Stimulated activated CD8-positive, alpha-beta memory T cell treated with anti-CD3 and anti-CD28 coated beads, Interleukin-15, amount 100 ng/mL, for 48 hours (primary cell): ENCODE measurements at regions not wholly inside any gene's neighbourhood (a gene's known extent, or its start where the extent isn't known, plus 50 kb on each side); places are given as distances from the start of the nearest gene placed in this dataset.
"Not testable (repeated sequence)": the region's sequence is repeated elsewhere in the genome, so short reads cannot be mapped to it uniquely, and the experiment has no call there.

Experiments used
- DNase-seq, 2 donors: peaks; one replicate each; pipeline ENCODE4 v3.0.0-alpha.2; 2020; ENCODE audit warnings: low read depth in 2 of 2

DNA sequence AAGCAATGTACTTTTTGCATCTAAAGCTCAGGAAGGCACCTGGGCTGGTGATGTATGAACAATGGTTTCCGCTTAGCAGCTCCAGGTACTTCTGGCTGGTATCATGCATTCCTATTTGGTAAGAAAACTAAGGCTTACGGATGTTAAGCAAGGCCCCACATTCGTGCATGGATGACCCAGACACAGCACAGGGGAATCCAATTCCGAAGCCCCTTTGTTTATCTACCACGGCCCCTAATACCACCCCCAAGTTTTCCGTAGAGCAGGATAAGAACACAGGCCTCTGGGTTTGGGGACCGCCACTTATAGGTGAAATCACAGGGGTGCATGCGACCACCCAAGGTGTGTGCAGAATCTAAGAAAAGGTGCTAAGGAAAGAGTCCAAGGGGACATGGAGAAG is 192.1 kb upstream of the ID2 start:
- no peak for DNase-seq

DNA sequence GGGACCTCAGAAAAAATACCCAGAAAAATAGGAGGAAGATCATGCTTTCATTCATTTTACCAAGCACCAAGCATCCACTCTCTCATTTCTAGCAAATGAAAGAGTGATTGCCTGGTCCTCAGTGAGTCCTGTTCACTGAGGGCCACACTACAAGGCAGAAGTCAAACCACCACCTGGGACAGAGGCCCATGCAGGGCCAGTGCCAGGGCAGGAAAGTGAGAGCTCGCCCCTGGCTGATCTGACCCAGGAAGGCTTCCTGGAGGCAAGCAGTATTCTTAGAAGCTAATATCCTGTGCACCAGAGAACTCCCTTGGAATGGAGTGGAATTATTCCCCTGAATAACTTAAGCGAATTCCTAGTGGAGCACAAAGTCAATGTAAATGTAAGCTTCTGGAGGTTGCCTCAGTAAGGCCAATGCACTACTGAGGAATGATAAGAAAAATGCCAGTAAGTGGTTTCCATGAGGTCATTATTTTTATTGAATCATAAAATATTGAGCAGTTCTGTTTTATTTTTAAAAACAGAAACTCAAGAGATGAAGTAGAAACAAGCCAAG is 191.6 kb upstream of the ID2 start:
- no peak for DNase-seq

DNA sequence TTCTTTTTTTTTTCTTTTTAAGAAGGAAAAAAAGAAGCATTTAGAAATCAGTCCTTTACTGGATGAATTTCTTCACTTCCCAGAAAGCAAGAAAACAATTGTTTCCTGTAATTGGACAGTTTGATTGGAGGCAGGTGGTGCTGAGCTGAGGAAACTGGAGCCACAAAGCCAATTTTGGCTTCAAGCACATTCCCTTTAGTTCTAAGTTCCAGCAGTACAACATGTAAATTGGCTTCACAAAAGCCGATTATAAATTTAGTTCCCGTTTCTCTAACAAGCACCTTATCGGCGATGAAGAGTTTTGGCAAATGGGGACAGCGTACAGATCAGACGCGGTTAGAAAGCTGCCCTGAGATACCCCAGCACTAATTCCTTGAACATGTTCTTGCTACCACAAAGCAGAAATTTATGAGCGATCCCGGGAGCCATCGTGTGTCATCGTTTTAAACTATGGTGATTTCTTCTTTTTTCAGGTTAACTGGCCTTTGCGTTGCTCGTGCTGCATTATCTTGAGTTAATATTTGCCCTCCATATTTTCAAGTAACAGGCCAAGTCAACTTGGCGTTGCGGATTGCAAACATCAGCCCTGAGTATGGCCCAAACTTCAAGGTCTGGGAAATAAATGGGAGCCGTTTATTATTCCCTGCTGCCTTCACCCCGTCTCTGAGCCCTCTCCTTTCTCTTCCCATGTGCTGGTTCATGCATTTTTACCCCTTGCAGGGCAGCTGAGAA is 190.4 kb upstream of the ID2 start:
- DNase-seq: no peak

DNA sequence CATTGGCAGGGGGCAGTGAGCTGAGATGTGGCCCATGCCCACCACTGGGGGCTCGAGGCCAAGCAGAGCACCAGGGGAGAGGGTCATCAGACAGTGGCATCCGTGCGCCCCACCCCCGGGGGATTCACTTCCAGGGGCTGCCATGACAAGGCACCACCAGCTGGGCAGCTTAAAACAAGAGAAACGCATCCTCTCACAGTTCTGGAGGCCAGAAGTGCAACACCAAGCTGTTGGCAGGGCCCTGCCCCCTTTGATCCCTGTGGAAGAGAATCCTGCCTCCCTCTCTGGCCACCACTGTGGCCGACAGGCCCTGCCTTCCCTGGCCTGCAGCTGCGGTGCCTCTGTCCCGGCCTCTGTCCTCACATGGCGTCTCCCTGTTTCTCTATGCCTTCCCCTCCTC is 187.7 kb upstream of the ID2 start:
- DNase-seq: no peak

DNA sequence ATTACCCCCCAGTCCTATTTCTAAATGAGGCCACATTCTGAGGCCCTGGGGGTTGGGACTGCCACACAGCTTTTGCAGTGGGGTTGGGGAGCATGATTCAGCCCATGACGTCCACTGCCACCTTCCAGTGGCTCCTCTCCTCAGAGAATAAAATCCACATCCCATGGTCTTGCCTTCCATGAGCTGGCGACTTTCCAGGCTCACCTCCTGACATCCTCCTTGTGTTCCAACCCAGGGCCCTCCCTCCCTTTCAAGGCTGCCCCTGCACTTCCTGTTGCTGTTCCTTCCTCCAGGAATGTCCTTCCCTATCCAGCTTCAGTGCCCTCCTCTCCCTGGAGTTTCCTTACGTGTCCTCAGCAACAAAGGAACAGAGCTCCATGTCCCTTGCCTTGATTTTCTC is 187.3 kb upstream of the ID2 start:
- no peak for DNase-seq

DNA sequence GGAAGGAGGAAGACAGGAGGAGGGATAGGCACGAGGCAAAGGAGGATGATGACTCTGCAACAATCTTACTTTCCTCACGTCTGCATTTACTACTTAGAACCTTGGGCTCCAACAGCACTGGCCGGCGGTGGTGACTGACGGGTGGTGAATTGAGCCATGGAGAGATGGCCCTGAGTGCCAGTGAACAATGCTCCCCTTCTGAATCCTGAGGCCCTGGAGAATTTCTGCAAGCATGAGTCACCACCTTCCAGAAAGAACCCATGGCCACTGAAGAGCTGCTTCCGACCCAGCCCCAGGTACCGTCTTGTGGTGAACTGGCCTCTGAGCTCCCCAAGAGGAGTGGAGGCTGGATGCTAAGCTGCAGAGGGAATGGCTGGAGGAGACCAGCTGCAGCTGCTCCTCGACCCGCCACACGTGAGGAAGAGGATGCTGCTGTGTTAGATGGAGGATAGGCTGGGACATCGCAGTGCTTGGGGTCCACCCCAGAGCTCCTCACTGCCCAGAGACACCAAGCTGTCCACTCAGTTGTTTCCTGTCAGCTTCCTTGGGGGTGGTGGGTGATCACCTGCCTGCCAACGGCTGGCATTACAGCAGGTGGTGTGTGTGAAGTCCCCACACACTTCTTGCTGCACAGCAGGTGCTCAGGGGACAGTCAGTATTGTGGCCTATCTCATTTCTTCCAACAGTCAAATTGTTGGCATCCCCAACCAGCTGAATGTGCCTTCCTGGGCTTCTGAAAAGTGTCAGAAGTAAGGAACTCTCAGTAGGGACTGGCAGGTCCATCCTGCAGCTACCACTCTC is 186.5 kb upstream of the ID2 start:
- DNase-seq: no peak

DNA sequence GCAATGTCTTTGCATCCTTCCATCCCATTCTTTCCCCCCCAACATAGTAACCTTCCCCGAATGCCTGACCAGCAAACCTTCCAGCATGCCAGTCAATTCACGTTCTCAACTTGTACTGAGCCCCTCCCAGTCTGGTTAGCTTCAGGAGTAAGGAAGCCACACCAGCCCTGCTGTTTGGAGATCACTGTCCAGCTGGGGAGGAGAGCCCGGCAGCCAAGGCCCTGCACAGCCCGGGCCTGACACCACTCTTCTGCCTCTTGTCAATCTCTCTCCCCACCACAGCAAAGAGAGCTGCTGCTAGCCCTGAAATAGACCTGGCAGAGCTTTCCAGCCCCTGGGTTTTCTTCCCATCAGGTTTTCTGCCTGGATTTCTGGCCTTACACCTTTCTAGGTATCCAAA is 185.8 kb upstream of the ID2 start:
- DNase-seq: no peak

DNA sequence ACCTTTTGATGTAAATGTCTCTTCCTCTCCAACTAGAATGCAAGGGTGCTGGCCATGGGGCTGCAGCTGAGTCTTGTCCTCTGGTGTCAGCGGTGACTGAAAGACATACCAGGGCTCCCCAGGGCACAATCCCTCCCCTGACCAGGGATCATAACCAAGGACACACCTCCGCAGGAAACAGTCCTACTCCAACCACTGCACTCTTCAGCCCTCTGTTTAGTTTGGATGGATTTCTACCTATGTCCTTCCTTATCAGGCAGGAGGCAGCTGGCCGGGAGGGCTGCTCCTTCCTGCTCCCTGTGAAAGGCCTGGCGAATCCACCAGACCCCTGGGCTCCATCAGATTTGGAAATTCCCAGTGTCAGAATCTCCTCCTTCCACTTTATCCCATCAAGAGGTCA is 185.2 kb upstream of the ID2 start:
- DNase-seq: no peak

DNA sequence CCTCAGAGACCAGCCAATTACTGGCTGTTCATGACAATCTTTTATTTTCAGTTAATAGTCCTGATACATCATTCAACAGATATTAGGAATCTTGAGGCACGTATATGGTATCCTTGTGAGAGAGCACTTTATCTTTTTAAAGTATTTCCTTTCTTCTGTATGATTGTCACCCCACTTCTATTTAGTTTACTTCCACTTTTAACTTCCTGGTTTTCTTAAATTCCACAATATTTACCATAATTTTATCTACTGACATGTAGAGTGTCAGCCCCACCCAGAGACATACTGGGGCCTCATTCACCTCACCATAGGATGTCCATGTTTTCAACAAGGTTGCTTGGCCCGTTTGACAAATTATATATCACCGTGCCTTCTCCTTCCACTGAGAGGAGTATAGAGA is 182.9 kb upstream of the ID2 start:
- DNase-seq: no peak

DNA sequence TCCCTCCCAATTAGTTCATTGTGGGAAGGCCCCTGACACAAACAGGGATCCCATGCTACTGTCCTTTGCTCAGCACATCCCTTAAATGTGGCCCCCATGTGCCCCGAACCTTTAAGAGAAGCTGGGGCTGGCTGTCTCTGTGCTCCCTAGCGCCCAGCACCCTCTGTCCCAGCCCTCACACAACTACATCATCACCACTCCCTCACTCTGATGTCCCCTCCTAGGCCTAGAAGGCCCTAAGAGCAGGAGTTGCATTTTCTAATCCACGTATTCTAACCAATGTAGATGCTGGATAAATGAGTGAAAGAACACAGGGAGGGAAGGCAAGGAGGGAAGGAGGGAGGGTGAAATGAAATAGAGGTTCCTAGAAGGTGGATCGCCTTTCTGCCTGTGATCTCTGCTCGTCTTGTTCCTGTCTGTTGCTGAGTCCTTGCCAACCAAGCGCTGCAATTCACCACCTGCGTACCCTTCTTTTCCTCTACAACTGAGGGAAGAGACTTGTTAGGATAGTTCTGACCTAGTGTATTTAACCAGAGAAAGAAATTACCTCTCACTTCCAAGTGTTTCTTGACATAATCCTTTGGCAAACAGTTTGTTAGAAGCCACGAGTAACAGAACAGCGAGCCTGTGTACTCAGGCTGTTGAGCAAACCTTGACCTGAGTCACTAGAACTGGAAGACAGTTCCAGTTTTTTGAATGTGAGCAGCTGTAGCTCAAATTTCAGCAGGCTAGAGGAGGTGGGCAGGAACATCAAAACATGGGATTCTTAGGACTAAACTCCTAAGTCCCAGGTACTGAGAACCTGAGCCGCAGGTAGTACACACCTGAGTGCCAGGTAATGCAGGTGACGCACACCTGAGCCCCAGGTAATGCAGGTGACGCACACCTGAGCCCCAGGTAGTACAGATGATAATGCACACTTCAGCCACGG is 181.5 kb upstream of the ID2 start:
- no peak for DNase-seq

DNA sequence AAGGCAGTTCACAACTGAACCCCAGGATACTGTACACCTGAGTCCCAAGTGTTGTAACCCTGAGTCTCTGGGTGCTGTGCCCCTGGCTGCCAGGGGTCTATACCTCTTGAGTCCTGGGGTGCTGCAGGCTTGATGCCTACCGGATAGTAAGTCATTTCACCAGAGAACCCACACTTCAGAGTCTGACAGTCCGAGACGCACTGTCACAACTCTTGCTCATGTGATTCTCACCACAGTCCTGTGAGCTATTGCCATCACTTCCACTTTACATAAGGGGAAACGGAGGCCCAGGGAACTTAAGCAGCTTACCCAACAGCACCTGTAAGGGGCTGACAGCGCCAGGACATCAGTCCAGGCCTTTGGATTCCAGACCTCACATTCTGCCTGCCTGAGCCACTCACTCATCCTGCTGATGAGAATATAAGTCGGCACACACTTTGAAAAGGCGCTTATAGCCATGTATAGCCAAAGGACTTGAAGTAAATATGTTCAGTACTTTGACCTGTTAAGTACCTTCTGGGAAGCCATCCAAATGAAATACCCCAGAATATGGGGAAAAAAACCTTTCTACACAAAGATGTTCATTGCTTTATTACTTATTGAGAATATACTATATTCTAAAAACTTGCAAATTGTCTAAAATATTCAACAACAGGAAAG is 180.7 kb upstream of the ID2 start:
- no peak for DNase-seq

DNA sequence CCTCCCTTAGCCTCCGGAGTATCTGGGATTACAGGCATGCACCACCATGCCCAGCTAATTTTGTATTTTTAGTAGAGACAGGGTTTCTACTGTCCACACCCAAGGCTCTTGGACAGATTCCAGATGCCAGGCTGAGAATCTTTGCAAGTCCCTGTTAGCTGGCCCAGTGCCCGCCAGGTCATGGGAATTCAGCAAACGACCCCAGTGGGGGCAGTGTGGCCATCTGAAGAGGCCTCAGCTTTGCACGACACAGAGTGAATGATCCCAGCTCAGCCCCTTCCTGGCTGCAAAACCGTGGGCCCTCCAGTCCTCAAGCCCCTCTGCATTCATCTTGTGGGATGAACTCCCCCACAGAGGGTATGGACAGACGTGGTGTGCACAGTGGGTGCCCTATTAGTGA is 179.5 kb upstream of the ID2 start:
- no peak for DNase-seq

DNA sequence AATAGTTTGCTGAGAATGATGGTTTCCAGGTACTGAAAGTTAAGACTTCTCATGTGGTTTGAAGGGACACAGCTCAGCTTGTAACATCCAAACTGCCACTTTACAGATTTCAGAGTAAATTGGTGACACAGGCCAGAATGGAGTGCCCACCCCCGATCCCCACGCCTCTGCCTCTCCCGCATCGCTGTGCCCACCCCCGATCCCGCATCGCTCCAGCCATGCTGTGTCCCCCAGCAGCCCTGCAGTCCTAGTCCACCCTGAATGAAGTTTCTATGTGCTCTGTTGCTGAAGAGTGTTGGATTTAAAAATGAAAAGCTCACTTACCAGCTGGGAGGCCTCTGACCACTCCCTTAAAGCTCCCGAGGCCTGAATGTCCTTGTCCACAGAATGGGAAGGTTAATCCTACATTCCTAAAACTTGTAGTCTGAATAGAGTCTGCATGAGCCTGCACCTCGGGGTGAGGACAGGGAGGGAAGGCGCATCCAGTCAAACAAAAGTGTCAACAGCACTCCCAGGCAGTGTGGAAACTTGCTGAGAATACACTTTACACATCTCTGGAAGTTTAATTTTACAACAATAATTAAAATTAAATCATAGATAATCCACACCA is 176.4 kb upstream of the ID2 start:
- no peak for DNase-seq

DNA sequence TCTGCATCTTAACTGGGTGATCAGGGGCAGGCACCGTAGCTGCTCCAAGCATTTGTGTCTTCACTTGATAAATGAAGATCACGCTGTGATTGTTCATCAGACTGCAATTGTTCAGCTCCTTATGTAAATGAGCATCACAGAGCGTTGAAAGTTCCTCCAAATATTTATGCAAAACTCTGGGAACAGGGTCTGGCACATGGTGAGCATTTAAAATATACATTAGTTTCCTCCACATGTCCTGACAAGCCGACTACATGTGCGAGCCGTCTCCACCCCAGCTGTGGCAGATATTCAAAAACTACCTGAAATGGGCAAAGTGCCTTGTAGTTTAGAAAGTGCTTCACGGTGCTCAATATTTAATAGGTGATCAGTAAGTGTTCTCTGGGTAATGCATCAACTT is 175.1 kb upstream of the ID2 start:
- no peak for DNase-seq

DNA sequence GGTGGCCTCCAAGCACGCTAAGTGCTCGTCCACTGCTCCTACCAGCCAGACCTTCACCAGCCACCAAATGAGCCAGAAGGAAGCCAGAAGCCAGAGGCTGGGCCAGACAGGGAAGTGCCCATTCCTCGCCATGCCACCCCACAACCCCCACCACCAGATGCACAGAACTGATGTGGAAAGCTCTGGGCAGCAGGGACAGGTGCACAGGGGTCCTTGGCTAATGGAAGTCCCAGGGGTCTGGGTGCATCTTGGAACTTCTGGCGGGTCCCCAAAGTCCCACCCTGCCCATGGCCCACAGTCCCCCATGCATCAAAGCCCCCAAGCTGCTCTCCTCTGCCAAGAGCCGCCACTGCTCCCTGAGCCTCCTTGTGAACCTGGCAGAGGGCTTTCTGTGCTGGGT is 173.1 kb upstream of the ID2 start:
- DNase-seq: no peak

DNA sequence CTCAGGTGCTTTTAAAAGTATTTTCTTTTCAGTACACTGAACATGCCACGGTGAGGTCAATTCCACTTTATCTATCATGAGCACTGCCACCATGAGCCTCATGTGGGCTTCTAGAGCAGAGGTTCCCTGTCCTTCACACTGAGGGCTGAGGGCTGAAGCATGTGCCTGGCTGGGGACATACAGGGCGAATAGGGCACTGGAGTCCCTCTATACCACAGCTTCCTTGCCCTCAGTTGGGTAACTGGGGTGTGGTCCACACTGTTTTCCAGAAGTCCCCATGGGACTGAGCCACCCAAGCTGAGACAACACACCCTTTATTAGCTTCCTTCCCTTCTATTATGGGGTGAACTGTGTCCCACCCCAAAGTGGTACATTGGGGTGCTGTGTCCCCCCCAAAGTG is 172.2 kb upstream of the ID2 start:
- DNase-seq: no peak

DNA sequence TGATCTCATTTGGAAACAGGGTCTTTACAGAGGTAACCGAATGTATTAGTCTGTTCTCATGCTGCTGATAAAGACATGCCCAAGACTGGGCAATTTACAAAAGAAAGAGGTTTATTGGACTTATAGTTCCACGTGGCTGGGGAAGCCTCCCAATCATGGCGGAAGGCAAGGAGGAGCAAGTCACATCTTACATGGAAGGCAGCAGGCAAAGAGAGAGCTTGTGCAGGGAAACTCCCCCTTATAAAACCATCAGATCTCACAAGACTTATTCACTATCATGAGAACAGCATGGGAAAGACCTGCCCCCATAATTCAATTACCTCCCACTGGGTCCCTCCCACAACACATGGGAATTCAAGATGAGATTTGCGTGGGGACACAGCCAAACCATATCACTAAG is 171.8 kb upstream of the ID2 start:
- not testable (repeated sequence) for DNase-seq

DNA sequence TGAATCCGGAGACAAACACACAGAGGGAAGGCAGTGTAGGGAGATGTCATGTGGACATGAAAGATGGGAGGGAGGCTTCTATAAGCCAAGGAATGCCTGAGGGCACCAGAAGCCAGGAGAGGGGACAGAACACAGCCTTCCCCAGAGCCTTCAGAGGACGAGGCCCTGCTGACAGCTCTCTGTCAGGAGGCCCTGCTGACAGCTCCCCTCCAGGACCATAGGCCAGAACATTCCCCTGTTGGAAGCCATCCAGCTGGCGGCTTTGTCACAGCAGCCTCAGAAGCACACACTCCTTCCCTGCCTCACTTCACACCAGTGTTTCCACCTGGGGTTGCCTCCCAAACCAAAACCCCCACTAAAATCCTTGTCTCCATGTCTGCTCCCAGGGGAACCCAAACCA is 171.3 kb upstream of the ID2 start:
- DNase-seq: no peak

DNA sequence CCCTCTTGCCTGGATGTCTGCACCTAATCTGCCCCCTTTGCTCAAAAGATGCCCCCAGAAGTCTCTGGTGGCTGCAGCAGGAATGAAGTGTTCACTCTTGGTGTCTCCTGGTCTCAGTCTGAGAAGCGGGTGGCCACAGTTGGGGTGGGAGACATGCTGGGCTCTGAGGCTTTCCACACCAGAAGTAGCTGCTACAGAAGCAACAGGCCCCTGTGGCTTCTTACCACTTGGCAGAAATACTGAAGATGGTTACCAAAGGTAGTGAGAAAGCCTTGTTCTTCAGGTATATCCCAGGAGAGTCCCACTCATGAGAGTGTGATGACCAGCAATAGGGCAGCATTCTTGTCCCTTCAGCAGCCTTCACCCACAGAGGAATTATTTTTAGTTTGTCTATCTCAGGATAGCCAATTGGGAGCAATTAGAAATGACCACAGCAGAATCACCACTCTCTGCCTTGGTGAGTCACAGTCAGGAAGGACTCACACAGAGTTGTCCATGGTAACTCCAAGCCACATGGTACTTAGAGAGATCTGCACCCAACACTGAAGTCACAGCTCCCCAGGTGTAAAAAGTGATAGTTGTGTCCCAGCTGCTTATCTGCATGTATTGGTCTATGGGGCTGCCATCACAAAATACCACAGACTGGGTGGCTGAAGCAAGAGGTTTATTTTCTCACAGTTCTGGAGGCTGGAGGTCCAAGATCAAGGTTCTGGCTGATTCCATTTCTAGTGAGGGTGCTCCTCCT is 169.8 kb upstream of the ID2 start:
- DNase-seq: no peak

DNA sequence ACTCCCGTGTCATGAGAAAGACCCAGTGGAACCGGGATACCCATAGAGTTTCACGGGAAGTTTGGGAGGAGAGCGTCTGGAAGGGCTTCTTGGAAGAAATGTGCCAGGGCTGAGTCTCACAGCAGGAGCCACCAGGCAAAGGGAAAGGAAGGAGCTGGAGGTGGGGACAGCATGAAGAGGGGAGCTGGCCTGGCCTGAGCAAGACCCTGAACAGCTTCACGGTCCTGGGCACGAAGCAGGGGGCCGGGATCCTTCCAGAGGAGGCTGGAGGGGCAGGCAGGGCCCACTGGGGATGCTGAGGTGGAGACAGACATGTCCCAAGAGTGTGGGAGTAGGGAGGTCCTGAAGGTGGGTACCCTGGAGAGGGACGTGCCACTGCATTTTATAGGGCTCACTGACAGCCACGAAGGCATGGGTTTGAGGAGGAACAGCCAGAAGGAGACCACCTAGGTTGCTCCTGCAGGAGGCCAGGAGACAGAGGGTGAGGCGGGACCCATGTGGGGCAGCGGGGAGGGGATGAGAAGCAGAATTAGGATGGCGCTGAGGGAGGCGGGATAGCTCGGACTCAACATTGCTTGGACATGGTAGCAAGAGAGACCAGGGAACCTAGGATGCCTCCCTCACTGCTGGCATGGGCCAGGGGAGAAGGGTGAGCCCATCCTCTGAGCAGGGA is 168.1 kb upstream of the ID2 start:
- DNase-seq: no peak
